SU-DHL-6 (cell line): ENCODE measurements at regions not wholly inside any gene's neighbourhood (a gene's known extent, or its start where the extent isn't known, plus 50 kb on each side); places are given as distances from the start of the nearest gene placed in this dataset.

ENCODE experiments used
- H2AFZ ChIP-seq: fragments of 200-600 bp; sonication (generic); 2 replicates; pipeline ENCODE4 v1.6.1; 2014; ENCODE audit warnings: low read depth, mild to moderate bottlenecking, moderate library complexity, mixed read lengths, antibody characterized with exemption, low read length; ENCODE audit not compliant: severe bottlenecking
- H3F3A ChIP-seq: fragments of 200-600 bp; shearing (Covaris generic); 2 replicates; pipeline ENCODE4 v1.6.0; 2016; ENCODE audit warnings: antibody characterized with exemption, mild to moderate bottlenecking; ENCODE audit not compliant: insufficient read depth
- H3K27ac ChIP-seq: fragments of 200-600 bp; sonication (generic); 2 replicates; pipeline ENCODE4 v1.5.1; 2016; ENCODE audit warnings: low read depth, mild to moderate bottlenecking, low read length, moderate library complexity, mixed read lengths
- H3K27me3 ChIP-seq: fragments of 200-600 bp; sonication (generic), shearing (Covaris generic); 2 replicates; pipeline ENCODE4 v1.6.0; 2014; ENCODE audit warnings: mild to moderate bottlenecking, low read length
- H3K36me3 ChIP-seq: fragments of 200-600 bp; sonication (generic); 2 replicates; pipeline ENCODE4 v1.6.1; 2014; ENCODE audit warnings: mild to moderate bottlenecking, low read length, mixed read lengths
- H3K4me2 ChIP-seq: fragments of 300-600, 200-600 bp; shearing (Covaris generic), sonication (generic); 2 replicates; pipeline ENCODE4 v1.6.0; 2014; ENCODE audit warnings: low read length, low read depth, mild to moderate bottlenecking; ENCODE audit not compliant: poor library complexity, severe bottlenecking
- H3K4me3 ChIP-seq: fragments of 200-600 bp; sonication (generic); 2 replicates; pipeline ENCODE4 v1.5.1; 2014; ENCODE audit warnings: antibody characterized with exemption, low read length, mild to moderate bottlenecking, mixed read lengths; ENCODE audit not compliant: insufficient read depth, poor library complexity, severe bottlenecking
- H3K79me2 ChIP-seq: fragments of 200-600 bp; sonication (generic); 2 replicates; pipeline ENCODE4 v1.6.1; 2014; ENCODE audit warnings: mild to moderate bottlenecking, low read length, moderate library complexity; ENCODE audit not compliant: insufficient read depth
- H3K9ac ChIP-seq: fragments of 200-600 bp; sonication (generic); 2 replicates; pipeline ENCODE4 v1.7.0; 2014; ENCODE audit warnings: mild to moderate bottlenecking, low read length
- H3K9me2 ChIP-seq: fragments of 200-600 bp; sonication (generic); replicated peaks from 2 replicates; pipeline ENCODE4 v1.6.1; 2014; ENCODE audit warnings: low read length; ENCODE audit not compliant: insufficient read depth
- H3K9me3 ChIP-seq: fragments of 200-600 bp; sonication (generic); 2 replicates; pipeline ENCODE4 v1.6.1; 2014; ENCODE audit warnings: low read length, mixed read lengths; ENCODE audit not compliant: insufficient read depth
- H4K20me1 ChIP-seq: fragments of 200-600 bp; sonication (generic); 2 replicates; pipeline ENCODE4 v1.6.1; 2014; ENCODE audit warnings: low read depth, mild to moderate bottlenecking, antibody characterized with exemption, low read length, moderate library complexity, mixed read lengths
- EZH2phosphoT487 ChIP-seq: fragments of 200-600 bp; sonication (generic), shearing (Covaris generic); conservative IDR thresholded peaks from 2 replicates; pipeline ENCODE4 v1.6.1; 2018; ENCODE audit warnings: mild to moderate bottlenecking, antibody characterized with exemption, low read length, moderate library complexity, mixed read lengths
- TF ChIP-seq, protein P1 (sequence below): fragments of 200-600 bp; sonication (generic); IDR thresholded peaks from one replicate; pipeline ENCODE4 v1.5.1; 2017; ENCODE audit warnings: antibody characterized with exemption, mild to moderate bottlenecking, low read length, moderate library complexity; ENCODE audit not compliant: insufficient read depth, poor library complexity, severe bottlenecking

DNA sequence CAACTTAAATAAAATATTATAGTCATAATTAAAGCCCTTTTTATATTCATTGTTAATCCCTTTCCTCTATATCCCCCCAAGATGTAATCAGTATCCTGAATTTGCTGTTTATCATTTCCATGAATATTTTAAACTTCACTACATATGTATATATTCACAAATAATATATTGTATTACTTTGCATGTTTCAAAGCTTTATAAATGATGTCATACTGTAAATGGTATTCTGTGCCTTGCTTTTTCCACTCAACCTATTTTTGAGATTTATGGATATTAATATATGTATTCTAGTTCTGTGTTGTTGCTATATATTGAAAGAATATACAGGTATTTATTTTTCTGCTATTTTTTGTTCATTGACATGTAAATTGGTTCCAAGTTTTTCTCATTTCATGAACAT is 173.1 kb downstream of the CCDC71L start:
- H4K20me1 ChIP-seq = no peaks in the 10 kb centered on the region
- H3K27ac ChIP-seq = no peak overlapping the region
- H3F3A ChIP-seq = no peaks in the 10 kb centered on the region
- no peaks in the 10 kb centered on the region for H3K36me3 ChIP-seq
- H3K4me2 ChIP-seq = no peak overlapping the region
- no peak for TF ChIP-seq EZH2phosphoT487
- TF ChIP-seq, protein P1, sequence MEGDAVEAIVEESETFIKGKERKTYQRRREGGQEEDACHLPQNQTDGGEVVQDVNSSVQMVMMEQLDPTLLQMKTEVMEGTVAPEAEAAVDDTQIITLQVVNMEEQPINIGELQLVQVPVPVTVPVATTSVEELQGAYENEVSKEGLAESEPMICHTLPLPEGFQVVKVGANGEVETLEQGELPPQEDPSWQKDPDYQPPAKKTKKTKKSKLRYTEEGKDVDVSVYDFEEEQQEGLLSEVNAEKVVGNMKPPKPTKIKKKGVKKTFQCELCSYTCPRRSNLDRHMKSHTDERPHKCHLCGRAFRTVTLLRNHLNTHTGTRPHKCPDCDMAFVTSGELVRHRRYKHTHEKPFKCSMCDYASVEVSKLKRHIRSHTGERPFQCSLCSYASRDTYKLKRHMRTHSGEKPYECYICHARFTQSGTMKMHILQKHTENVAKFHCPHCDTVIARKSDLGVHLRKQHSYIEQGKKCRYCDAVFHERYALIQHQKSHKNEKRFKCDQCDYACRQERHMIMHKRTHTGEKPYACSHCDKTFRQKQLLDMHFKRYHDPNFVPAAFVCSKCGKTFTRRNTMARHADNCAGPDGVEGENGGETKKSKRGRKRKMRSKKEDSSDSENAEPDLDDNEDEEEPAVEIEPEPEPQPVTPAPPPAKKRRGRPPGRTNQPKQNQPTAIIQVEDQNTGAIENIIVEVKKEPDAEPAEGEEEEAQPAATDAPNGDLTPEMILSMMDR = no peak
- H3K4me3 ChIP-seq = no peak overlapping the region
- H3K9me3 ChIP-seq = no peaks in the 10 kb centered on the region
- no peaks in the 10 kb centered on the region for H3K27me3 ChIP-seq
- H3K9ac ChIP-seq = no peak overlapping the region
- H3K79me2 ChIP-seq = no peaks in the 10 kb centered on the region
- no peaks in the 10 kb centered on the region for H3K9me2 ChIP-seq
- no peak overlapping the region for H2AFZ ChIP-seq

DNA sequence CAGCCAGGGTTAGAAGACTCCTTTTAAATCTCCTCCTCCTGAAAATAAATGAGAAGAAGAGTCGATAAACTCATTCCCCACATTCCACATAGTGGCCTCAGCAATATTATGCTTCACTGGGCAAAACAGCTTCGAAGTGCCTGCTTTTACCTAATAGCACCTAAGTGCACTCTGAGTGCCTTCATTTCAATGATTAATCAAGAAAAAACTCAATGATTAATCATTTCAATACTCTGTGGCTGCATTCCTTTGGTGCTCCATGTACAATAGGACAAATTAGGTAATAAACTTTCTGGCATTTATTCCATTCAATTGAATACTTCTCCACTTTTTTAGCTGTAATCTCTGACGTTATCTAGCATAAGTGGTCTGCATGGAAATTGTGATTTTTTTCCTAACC is 174.6 kb downstream of the CCDC71L start:
- H3K9me3 ChIP-seq = no peaks in the 10 kb centered on the region
- H4K20me1 ChIP-seq = no peaks in the 10 kb centered on the region
- H3K36me3 ChIP-seq = no peaks in the 10 kb centered on the region
- H3K4me3 ChIP-seq = no peak overlapping the region
- no peaks in the 10 kb centered on the region for H3K79me2 ChIP-seq
- no peak overlapping the region for H3K9ac ChIP-seq
- no peaks in the 10 kb centered on the region for H3F3A ChIP-seq
- no peaks in the 10 kb centered on the region for H3K9me2 ChIP-seq
- TF ChIP-seq, protein P1 = no peak
- no peak for TF ChIP-seq EZH2phosphoT487
- no peak overlapping the region for H3K27ac ChIP-seq
- no peak overlapping the region for H2AFZ ChIP-seq
- H3K27me3 ChIP-seq = no peaks in the 10 kb centered on the region
- no peak overlapping the region for H3K4me2 ChIP-seq

DNA sequence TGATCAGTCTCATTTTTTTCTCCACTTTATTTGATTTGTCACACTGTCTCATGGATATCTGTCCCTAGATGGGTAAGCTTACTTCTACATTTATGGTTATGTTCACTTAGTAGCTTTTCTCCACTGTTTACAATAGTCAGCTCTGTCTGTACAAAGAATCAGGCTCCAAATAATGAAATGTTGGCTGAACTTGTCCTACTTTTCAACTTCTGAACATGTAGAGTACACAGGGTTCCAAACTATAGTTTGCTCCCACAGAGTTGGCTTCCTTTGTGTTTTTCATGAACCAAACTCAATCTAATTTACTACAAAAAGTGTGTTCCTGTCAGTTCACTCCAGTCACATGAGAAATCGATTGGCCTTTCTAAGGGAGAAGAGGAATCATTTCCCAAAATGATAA is 175.0 kb downstream of the CCDC71L start:
- H3K36me3 ChIP-seq = no peaks in the 10 kb centered on the region
- H2AFZ ChIP-seq = no peak overlapping the region
- H3K9me2 ChIP-seq = no peaks in the 10 kb centered on the region
- no peak overlapping the region for H3K4me2 ChIP-seq
- H3K9me3 ChIP-seq = no peaks in the 10 kb centered on the region
- no peaks in the 10 kb centered on the region for H4K20me1 ChIP-seq
- no peaks in the 10 kb centered on the region for H3K79me2 ChIP-seq
- no peaks in the 10 kb centered on the region for H3K27me3 ChIP-seq
- no peak overlapping the region for H3K27ac ChIP-seq
- H3F3A ChIP-seq = no peaks in the 10 kb centered on the region
- H3K9ac ChIP-seq = no peak overlapping the region
- no peak for TF ChIP-seq EZH2phosphoT487
- TF ChIP-seq, protein P1 = no peak
- H3K4me3 ChIP-seq = no peak overlapping the region
